ENCODE measurements at regions not wholly inside any gene's neighbourhood (a gene's known extent, or its start where the extent isn't known, plus 50 kb on each side); places are given as distances from the start of the nearest gene placed in this dataset.
A peak's percentile ranks its signal among the peaks of the same experiment; 100 is the strongest.
"Not testable (repeated sequence)": the region's sequence is repeated elsewhere in the genome, so short reads cannot be mapped to it uniquely, and the experiment has no call there.

DNA sequence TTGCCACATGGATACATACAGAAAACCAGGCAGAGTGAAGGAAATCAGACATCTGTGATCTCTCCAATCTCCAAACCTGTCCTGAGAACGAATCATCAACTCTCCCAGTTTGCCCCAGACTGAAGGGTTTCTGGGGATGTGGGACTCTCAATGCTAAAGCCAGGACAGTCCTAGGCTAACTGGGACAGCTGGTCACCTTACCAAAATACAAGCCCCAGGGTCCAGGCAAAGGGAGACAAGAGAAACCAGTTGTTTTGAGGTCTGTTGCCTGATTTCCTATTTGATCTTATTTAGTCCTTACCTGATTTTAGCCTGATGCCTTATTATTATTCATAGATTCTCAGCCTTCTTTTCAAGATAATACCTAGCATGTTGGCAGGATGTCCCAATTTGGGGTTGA lies 51.7 kb upstream of the TAC4 start:
- H3K36me3 ChIP-seq (ENCODE audit: control insufficient read depth, insufficient read depth, low read length): peaks cover 3% of the 10 kb centered on the region; the same call in 1 of the 2 replicates
- TF ChIP-seq, protein P1, sequence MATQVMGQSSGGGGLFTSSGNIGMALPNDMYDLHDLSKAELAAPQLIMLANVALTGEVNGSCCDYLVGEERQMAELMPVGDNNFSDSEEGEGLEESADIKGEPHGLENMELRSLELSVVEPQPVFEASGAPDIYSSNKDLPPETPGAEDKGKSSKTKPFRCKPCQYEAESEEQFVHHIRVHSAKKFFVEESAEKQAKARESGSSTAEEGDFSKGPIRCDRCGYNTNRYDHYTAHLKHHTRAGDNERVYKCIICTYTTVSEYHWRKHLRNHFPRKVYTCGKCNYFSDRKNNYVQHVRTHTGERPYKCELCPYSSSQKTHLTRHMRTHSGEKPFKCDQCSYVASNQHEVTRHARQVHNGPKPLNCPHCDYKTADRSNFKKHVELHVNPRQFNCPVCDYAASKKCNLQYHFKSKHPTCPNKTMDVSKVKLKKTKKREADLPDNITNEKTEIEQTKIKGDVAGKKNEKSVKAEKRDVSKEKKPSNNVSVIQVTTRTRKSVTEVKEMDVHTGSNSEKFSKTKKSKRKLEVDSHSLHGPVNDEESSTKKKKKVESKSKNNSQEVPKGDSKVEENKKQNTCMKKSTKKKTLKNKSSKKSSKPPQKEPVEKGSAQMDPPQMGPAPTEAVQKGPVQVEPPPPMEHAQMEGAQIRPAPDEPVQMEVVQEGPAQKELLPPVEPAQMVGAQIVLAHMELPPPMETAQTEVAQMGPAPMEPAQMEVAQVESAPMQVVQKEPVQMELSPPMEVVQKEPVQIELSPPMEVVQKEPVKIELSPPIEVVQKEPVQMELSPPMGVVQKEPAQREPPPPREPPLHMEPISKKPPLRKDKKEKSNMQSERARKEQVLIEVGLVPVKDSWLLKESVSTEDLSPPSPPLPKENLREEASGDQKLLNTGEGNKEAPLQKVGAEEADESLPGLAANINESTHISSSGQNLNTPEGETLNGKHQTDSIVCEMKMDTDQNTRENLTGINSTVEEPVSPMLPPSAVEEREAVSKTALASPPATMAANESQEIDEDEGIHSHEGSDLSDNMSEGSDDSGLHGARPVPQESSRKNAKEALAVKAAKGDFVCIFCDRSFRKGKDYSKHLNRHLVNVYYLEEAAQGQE (IDR thresholded peaks at IDR 0.05; ENCODE audit: insufficient read depth in 1 of 2, low read depth in 2 of 2, low read length in 1 of 2): no peak
- TF ChIP-seq POLR2AphosphoS5 (IDR thresholded peaks at IDR 0.05; ENCODE audit: low read depth, low read length) (no peak), TCF7L2 (IDR thresholded peaks at IDR 0.05; ENCODE audit: low read depth, low read length) (no peak), SIN3A (IDR thresholded peaks at IDR 0.05; ENCODE audit: borderline replicate concordance, insufficient read depth, low read depth, low read length) (no peak)
- TF ChIP-seq, protein P2, sequence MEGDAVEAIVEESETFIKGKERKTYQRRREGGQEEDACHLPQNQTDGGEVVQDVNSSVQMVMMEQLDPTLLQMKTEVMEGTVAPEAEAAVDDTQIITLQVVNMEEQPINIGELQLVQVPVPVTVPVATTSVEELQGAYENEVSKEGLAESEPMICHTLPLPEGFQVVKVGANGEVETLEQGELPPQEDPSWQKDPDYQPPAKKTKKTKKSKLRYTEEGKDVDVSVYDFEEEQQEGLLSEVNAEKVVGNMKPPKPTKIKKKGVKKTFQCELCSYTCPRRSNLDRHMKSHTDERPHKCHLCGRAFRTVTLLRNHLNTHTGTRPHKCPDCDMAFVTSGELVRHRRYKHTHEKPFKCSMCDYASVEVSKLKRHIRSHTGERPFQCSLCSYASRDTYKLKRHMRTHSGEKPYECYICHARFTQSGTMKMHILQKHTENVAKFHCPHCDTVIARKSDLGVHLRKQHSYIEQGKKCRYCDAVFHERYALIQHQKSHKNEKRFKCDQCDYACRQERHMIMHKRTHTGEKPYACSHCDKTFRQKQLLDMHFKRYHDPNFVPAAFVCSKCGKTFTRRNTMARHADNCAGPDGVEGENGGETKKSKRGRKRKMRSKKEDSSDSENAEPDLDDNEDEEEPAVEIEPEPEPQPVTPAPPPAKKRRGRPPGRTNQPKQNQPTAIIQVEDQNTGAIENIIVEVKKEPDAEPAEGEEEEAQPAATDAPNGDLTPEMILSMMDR (IDR thresholded peaks at IDR 0.05): no peak
- no peak for ATAC-seq
- peaks cover 16% of the 10 kb centered on the region for H3K27me3 ChIP-seq (ENCODE audit: control insufficient read depth, insufficient read depth, low read length)
- in situ Hi-C loops (cut with HindIII; ENCODE audit: low pct_unique_long_range_greater_than_20kb, low sequenced_read_pairs): no loop called here
- no peak overlapping the region for H3K4me3 ChIP-seq (ENCODE audit: low read depth in 2 of 2, low read length in 2 of 2)
- BruUV-seq (replicated peaks): no TSS peak
- no peak overlapping the region for H3K27ac ChIP-seq (ENCODE audit: low read length)
- H3K9me3 ChIP-seq (ENCODE audit: control insufficient read depth, insufficient read depth, low read depth, low read length): no peaks in the 10 kb centered on the region
- peaks cover 6% of the 10 kb centered on the region; the same call in 1 of the 2 replicates for H3K4me1 ChIP-seq (ENCODE audit: control insufficient read depth, insufficient read depth, low read length)
- ChIA-PET CTCF (interaction anchor here (0.7 to 1.7 kb wide), 6 partner anchors 11 to 98 kb away, joined by 3 to 21 read pairs (median 4); partner anchors contain the start of gene DLX3), POLR2A (no interaction called here)
- intact Hi-C loops (cut with micrococcal nuclease; ENCODE audit: unreplicated experiment): no loop called here
- DNase-seq (ENCODE audit: low read depth, low spot score): no peak

DNA sequence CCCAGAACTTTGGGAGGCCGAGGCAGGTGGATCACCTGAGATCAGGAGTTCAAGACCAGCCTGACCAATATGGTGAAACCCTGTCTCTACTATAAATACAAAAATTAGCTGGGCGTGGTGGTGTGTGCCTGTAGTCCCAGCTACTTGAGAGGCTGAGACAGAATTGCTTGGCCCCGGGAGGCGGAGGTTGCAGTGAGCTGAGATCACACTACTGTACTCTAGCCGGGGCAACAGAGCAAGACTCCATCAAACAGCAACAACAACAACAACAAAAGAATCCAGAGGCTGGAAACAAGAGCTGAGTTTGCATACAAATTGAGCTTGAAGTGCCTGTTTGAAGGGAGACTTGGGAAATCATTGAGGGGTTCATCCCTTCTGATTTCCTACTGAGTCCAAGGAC lies 52.9 kb upstream of the TAC4 start:
- intact Hi-C loops (cut with micrococcal nuclease; ENCODE audit: unreplicated experiment); POLR2A ChIA-PET; H3K36me3 ChIP-seq (ENCODE audit: control insufficient read depth, insufficient read depth, low read length); DNase-seq (ENCODE audit: low read depth, low spot score); H3K4me1 ChIP-seq (ENCODE audit: control insufficient read depth, insufficient read depth, low read length); in situ Hi-C loops (cut with HindIII; ENCODE audit: low pct_unique_long_range_greater_than_20kb, low sequenced_read_pairs); BruUV-seq (replicated peaks); H3K9me3 ChIP-seq (ENCODE audit: control insufficient read depth, insufficient read depth, low read depth, low read length); ATAC-seq; H3K27ac ChIP-seq (ENCODE audit: low read length); H3K4me3 ChIP-seq (ENCODE audit: low read depth in 2 of 2, low read length in 2 of 2): not testable (repeated sequence)
- peaks cover 16% of the 10 kb centered on the region for H3K27me3 ChIP-seq (ENCODE audit: control insufficient read depth, insufficient read depth, low read length)
- CTCF ChIA-PET: interaction anchor here (0.6 to 0.7 kb wide), 2 partner anchors 20 to 671 kb away, joined by 3 read pairs; no protein-coding TSS in a partner anchor

DNA sequence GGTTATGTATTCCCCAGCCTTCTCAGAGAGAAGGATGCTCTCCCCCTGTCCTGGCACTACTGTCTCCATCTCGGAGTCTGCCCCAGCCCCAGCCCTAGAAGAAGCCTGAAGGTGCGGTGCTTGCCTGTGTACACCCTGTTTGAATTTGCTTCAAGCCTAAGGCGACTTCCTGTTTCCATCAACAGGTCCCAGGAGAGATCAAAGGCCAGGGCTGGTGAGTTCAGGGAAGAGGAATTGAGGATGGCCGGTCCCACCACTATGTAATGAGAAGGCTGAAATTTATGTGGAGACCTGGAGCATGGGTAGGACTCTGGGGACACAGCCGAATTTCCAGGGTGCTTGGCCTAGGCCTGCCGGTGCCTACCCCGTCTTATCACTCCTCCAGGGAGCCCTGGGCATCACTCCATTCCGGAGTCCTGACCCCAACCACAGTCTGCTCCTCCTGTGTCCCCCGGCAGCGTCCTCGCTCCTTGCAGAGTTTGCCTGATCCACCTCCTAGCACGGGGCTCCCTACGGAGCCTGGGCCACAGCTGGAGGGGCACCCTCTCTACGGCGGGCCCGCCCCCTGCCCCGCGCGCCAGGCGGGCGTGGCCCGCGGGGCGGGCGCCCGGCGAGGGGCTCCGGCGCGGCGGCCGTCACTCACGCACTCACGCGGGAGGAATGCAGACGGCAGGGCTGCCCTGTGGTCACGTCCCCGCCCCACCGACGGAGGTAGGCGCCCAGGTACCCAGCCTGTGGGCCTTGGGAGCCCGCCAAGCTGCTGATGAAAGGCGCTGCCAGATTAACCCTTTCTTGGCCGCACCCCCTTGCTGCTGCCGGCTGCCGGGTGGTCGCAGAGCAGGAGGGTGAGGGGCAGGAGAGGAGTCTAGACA lies 53.8 kb upstream of the TAC4 start:
- Histone ChIP-seq H3K36me3 (ENCODE audit: control insufficient read depth, insufficient read depth, low read length) (peaks cover 3% of the 10 kb centered on the region; the same call in 1 of the 2 replicates), H3K27ac (ENCODE audit: low read length) (no peak overlapping the region), H3K9me3 (ENCODE audit: control insufficient read depth, insufficient read depth, low read depth, low read length) (no peaks in the 10 kb centered on the region), H3K4me1 (ENCODE audit: control insufficient read depth, insufficient read depth, low read length) (peaks cover 6% of the 10 kb centered on the region), H3K27me3 (ENCODE audit: control insufficient read depth, insufficient read depth, low read length) (peaks cover 16% of the 10 kb centered on the region), H3K4me3 (ENCODE audit: low read depth in 2 of 2, low read length in 2 of 2) (peak overlapping the region in 1 of 2 experiments; percentile 10; a peak in 1 of 4 replicates)
- DNase-seq (ENCODE audit: low read depth, low spot score): no peak
- in situ Hi-C loops (cut with HindIII; ENCODE audit: low pct_unique_long_range_greater_than_20kb, low sequenced_read_pairs) (no loop called here), intact Hi-C loops (cut with micrococcal nuclease; ENCODE audit: unreplicated experiment) (no loop called here)
- peak; percentile 30 for ATAC-seq
- ChIA-PET CTCF (no interaction called here), POLR2A (no interaction called here)
- TF ChIP-seq SIN3A (IDR thresholded peaks at IDR 0.05; ENCODE audit: borderline replicate concordance, insufficient read depth, low read depth, low read length) (no peak), POLR2AphosphoS5 (IDR thresholded peaks at IDR 0.05; ENCODE audit: low read depth, low read length) (no peak), TCF7L2 (IDR thresholded peaks at IDR 0.05; ENCODE audit: low read depth, low read length) (no peak)
- TF ChIP-seq, protein P1 (IDR thresholded peaks at IDR 0.05; ENCODE audit: insufficient read depth in 1 of 2, low read depth in 2 of 2, low read length in 1 of 2): no peak
- TF ChIP-seq, protein P2 (IDR thresholded peaks at IDR 0.05): no peak
- BruUV-seq (replicated peaks): no TSS peak

Measured in Panc1 (cell line).